GM18519 (cell line): ENCODE measurements at regions not wholly inside any gene's neighbourhood (a gene's known extent, or its start where the extent isn't known, plus 50 kb on each side); places are given as distances from the start of the nearest gene placed in this dataset.
"Not testable (repeated sequence)": the region's sequence is repeated elsewhere in the genome, so short reads cannot be mapped to it uniquely, and the experiment has no call there.

Experiments
- ATAC-seq: cut with Tn5 transposase; IDR thresholded peaks from one replicate; pipeline ENCODE4 v1.9.1; 2021; ENCODE audit warnings: mild to moderate bottlenecking, moderate library complexity; ENCODE audit not compliant: unreplicated experiment, low FRiP score

DNA sequence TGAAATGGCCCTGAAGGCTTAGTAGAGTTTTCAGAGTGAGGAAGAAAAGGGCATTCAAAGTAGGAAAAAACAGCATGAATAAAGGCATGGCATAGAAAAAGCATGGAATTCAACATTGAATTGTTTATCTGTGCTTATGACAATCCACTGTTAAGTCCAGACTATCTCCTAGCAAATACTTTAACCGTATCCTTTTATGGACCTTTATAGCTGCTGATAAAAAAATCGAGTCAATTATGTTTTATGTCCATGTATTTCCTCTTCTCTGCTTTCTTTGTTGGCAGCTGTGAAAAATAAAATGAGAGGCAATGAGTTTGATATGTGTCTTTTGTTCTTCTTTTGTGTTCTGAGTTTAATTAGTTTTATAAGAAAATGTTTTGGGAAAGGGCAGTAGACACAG, 70.4 kb downstream of the TDRD15 start:
- no peak for ATAC-seq

DNA sequence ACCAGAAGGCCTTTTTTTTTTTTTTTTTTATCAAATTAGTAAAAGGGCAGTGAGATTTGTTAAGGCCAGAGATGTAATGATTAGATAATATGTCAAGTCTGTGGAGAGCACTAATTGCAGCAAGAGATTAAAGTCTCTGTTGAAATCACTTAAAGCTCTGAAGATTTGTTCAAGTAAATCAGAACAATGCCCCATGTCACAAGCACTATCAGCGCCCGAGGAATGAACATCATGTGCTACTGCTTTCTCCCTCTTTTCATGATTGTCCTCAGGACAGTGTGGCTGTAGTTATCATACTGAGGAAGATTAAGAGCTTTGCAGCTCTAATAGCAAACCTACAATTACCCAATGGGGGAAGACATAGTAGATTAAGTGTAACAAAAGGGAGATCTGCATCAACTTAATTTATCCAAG, 71.1 kb downstream of the TDRD15 start:
- no peak for ATAC-seq

DNA sequence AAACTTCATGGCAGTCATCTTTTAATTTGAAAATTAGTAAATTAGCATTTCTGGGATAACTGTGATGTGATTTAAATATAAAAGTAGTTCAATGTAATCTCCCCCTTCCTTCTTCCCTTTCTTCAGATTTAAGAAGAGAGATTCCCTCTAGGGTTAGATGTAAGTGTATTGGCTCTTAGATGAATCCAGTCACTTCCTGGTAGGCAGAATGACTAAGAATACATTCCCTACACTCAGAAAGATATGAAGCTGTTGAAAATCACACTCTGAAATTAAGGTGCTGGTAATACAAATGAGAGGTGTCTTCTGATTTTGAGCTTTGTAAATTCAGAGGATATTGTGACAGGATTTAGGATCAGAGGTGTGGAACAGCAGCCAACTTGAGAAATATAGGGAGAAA, 71.6 kb downstream of the TDRD15 start:
- ATAC-seq, result no peak

DNA sequence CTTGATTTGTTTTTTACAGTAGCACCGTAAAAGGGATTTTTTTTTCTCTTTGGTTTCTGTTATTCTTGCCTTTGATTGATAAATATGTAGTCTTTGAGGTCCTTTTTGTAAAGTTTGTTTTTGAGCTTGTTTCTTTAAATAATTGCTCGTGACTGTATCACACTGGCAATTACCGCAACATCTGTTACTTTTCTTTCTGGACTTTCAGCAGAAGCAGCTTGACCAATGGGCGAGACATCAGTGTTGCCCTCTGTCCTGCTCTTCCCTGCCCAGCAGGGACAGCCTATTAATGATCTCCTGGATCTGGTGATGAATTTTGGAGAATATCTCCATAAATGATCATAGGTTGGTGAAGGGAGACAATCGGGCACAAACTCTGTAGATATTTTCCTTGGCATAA, 74.9 kb downstream of the TDRD15 start:
- ATAC-seq, result no peak

DNA sequence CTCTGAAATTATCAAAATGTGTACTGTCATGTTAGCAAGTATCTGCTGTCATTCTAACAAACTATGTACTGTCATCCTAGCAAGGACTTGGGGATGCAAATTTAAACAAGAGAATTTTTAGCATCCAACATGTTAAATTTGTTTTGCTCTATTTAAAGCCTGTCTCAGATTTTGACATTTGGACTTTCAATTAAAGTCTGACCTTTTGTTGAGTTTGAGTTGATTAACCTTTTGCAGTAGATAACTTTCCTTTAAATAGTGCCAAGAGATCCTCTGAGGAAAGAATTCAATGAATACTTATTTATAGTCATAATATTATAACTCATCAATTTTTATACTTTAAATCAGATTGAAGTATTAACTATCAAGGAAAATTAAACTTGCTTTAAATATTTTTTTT, 80.2 kb downstream of the TDRD15 start:
- ATAC-seq, result no peak

DNA sequence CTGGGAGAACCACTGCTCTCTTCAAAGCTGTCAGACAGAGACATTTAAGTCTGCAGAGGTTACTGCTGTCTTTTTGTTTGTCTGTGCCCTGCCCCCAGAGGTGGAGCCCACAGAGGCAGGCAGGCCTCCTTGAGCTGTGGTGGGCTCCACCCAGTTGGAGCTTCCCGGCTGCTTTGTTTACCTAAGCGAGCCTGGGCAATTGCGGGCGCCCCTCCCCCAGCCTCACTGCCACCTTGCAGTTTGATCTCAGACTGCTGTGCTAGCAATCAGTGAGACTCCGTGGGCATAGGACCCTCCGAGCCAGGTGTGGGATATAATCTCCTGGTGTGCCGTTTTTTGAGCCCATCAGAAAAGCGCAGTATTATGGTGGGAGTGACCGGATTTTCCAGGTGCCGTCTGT, 90.3 kb downstream of the TDRD15 start:
- not testable (repeated sequence) for ATAC-seq

DNA sequence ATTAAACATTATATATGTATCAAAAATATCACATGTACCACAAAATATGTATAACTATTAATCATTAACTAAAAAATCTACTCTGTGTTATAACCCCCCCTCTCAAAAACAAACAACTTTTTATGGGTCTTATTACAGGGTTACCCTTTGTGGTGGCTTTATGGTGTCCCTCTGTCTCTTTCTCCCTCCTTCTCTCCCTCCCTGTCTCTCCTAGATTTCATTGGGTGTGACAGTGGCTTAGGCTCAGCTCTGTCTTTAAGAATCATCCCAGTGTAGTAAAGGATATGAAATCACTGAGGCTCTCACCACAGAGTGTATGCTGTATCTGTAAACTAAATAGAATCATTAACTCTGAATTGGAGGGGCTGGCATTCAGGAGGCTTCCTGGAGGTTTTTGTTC, 93.7 kb downstream of the TDRD15 start:
- no peak for ATAC-seq

DNA sequence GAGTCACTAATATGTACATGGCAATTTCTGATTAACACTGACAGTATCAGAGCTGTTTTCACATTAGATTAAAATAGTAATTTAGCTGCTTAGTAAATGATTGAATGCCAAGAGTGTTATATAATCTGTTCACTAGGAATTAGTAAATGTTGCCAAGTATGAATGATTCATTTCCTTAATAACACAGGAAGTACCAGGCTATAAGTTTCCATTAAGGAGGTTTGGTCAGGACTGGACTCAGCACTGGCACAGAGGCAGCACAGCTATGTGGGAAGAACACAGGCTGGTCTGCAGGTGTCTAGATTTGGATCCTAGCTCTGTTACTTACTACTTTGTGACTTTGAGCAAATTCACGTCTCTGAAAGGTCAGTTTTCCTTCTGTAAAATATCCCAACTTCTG, 97.2 kb downstream of the TDRD15 start:
- ATAC-seq, result no peak

DNA sequence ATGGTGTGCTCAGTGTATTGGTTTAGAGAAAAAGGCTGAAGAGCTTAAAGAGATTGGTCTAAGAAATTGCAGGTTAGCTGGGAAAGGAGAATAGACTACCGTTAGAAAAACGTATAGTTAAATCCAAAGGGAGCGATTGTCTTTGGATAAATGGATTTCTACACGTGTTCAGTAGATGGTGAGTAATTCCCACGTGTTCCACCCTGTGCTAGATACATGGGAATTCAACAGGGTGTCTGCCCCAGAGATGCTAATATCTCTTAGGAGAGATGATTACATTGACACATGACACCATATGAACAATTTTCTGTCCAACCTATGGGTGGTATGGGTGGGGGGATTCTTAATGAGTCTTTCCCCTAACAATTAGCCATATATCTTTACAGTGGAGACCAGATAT, 99.8 kb downstream of the TDRD15 start:
- ATAC-seq, result no peak

DNA sequence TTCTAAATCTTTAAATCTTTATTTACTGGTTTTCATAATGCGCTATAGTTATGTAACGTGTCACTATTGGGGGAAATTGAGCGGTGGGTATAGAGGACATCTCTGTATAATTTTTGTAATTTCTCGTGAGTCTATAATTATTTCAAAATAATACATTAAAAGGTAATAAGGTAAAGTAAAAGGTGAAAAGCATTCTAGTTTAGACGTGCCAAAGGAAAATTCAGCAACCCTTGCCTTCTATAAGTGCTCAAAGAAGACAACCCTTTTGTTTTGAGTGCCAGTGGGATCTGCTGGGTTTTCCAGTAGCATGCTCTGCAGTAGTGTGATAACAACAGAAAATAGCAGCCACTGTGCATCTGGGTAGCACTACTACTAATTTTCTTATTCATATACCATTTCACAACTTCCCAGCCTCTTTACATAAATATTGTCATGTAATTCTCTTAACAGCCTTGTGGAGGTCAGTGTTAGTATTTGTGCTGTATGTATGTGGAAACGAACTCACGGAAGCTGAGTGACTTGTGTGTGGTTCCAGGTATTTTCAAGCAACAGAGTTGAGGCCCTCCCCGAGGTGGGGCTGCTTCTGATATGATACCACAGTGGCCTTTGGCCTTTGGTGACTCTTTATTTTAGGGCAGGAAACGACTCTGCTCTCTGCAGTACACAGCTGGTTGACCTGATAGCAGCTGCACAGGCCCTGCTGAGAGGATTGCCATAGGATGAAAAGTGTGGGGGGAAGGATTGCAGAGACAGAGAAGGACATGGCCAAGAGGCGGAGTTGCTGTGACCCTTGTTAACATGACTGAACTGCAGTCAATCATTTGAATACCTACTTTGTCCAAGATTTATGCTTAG, 104.5 kb downstream of the TDRD15 start:
- ATAC-seq, result no peak

DNA sequence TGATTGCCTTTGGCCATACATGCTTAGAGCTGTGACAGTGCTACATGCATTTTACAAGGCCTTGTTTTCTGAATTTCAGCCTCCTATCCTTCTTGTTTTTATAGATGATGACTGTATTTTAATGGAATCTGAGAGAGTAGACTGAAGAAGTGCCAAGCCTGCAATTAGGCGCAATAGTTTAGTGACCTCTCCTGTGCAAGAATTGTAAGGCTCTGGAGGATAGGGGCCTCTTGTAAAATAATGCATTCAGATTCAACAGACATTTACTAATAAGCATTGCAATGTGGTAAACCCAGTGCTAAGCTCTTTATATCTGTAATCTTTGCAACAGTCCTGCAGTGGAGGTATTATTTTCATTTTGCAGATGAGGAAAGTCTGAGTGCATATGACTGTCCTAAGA, 105.5 kb downstream of the TDRD15 start:
- ATAC-seq, result no peak

DNA sequence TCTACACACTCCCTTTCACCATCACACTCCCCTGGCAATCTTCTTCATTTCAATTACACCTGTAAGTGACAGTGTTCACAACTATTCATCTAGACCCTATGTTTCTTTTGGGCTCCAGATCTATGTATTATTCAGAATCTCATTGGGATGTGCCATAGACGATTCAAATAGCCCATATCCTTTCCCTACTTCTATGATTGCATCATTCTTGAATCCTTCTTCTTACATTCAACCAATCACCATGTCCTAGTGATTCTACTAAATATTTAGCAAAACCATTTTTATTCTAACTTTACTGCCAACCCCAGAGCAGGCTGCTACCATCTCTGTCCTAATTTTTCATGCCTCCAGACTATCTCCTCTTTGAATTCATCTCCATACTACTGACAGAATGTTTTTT, 106.4 kb downstream of the TDRD15 start:
- ATAC-seq, result no peak

DNA sequence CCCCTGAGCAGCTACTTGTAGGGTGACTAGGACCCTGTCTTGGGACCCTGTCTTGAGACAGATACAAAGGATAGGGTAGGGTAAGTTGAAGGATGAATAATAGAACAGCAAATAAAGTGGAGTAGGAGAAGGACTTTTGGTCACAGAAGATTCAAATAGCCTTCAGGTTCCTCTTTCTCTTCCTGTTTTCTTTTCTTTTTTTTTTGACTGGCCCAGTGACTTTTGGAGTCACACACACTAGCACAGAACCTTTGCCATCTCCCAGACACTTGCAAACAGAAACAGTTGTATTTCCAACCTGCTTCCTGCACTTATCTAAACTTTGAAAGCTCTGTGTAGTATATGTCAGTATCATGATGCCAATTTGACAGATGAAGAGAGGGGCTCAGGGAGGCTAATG, 108.2 kb downstream of the TDRD15 start:
- no peak for ATAC-seq

DNA sequence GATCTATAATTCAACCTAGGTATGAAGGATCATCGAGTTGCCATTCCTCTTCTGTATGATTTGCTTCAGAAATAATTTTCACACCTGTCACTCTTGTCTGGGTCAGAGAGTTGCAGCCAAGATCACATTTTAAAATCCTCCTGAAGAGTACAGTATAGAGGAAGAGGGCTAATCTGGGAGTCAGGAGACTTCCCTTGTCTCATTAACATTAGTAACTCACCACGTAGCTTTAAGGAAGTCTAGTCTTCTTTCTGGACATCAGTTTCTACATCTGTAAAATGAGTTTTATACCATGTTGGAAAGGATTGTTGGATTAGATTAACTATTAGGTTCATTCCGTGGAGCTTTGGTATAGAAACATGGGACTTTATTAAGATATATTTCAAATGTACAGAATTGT, 109.4 kb downstream of the TDRD15 start:
- ATAC-seq, result no peak

DNA sequence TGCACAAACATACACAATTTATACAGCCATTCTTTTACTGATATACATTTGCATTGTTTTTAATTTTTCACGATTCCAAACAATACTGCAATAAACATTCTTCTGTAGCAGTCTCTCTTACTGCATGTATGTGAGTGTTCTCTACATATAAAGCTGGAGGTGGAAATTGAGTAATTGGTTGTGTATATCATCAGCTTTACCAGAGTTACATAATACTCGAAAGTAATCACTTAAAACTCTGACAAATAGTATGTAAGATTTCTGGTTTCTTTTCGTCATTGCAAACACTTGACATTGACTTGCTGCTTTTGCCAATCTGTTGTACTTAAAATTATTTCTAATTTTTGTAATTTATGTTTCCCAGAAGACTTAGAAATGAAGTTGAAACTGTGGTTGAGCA, 110.2 kb downstream of the TDRD15 start:
- no peak for ATAC-seq

DNA sequence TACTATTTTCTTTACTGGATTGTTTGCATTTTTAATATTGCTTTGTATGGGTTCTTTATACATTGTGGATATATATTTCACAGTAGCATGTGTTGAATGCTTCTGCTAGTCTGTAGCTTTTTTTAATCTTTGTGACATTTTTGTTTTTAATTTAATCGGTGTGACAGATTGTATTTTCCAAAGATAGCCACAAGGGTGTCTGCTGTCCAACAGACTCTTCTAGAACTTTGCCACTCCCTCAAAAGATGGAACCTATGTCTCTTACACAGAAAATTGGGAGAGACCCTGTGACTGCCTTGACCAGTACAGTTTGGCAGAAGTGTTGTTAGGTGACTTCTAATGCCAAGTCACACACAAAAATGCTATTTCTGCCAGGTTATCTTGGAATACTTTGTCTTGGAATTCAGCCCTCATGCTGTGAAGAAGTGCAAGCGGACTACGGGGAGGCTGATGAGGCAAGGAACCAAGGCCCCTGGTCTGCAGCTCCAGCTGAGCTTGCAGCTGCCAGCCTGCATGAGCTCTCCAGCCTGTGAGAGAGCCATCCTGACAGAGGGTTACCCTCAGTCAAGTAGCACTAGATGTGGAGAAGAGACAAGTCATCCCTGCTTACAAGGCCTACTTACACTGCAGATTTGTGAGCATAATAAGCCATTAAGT, 110.8 kb downstream of the TDRD15 start:
- no peak for ATAC-seq

DNA sequence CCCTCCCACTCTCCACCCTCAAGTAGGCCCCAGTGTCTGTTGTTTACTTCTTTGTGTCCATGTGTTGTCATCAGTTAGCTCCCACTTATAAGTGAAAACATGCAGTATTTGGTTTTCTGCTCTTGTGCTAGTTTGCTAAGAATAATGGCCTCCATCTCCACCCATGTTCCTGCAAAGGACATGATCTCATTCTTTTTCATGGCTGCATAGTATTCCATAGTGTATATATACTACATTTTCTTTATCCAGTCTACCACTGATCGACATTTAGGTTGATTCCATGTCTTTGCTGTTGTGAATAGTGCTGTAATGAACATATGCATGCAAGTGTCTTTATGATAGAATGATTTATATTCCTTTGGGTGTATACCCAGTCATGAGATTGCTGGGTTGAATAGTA, 116.0 kb downstream of the TDRD15 start:
- ATAC-seq, result not testable (repeated sequence)

DNA sequence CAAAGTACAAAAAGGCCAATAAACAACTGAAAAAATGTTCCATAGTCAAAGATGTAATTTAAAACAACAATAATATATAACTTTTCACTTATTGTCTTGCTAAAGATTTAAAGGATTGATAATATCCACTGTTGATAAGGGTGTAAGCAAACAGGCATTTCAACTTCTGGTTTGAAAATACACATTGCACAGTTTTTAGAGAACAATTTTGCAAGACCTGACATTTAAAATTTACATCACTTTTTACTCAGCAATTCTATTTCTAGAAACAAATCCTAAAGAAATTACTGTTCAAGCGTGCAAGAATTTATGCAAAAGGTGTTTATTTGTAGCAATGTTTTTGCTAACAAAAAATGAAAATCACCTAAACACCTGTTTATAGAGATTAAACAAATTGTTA, 120.4 kb downstream of the TDRD15 start:
- ATAC-seq, result no peak

DNA sequence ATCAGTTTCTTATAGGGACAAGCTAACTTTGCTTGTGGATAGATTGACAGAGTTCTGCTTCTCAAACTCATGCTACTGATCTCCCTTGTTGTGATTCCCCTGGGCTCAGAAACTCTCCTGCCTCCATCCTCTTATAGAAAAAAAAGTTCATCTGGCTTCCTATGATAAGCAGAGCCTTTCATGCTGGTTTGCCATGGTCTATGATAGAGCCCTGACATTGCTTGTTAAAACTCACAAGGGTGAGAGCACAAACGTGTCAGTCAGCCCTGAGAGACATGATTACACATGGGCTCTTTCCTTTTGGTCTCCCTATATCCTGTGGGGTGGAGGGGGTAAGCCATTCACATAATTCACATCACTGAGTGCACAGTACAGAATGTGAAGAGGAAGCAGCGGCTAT, 121.8 kb downstream of the TDRD15 start:
- ATAC-seq, result no peak

DNA sequence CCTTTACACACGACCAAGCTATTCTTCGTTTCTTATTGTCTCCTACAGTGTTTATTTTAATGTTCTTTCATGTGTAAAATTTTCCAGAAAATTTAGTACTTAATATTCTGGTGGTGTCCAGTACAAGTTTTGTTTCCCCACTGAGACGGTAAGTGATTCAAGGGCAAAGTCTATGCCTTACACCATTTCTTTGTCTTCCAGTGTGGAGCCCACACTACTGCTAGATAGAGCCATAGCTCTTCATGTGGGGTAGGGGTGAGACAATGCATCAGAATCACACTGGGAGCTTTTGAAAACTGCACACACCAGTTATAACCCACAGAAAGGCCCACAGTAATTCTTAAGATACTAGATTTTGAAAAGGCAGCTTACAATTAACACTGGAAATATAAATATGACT, 125.6 kb downstream of the TDRD15 start:
- no peak for ATAC-seq

DNA sequence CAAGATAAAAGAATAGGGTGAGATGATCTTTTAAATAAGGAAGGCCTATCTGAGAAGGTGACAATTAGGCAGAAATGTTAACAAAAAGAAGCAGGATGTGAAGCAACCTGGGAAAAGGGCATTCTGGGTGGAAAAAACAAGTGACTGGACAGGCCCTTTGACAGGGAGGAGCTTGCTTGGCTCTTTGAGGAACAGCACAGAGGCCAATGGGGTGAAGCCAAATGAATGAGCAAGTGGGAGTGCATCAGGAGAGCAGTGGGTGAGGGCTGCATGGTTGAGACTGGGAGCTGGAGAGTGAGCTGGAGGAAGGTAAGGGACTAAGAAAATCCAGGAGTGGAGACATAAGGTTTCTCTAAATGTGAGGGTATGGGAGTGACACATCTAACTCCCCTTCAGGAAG, 126.9 kb downstream of the TDRD15 start:
- no peak for ATAC-seq
